Pancreas (tissue), 10 donors: ENCODE measurements at regions not wholly inside any gene's neighbourhood (a gene's known extent, or its start where the extent isn't known, plus 50 kb on each side); places are given as distances from the start of the nearest gene placed in this dataset.

Source experiments
- ATAC-seq, 4 donors: fragments of 200-7000 bp; cut with Tn5 transposase; one replicate each; pipeline versions ENCODE4 v1.8.0 to v1.9.1; 2020; ENCODE audit warnings: mild to moderate bottlenecking in 4 of 4, moderate library complexity in 4 of 4
- DNase-seq, 6 donors: peaks; one replicate each; pipeline ENCODE4 v3.0.0-alpha.2; 2020
- FAIRE-seq: peaks from 2 replicates; lab custom pipeline; 2012; peaks lifted over from hg19 to GRCh38; lab: Jason Lieb, UNC
- H3K27ac ChIP-seq, 4 donors: fragments of 200-600 bp; sonication (generic); 1 replicate in 3 of 4; 2 replicates in 1 of 4; pipeline versions ENCODE4 v1.5.0 to v1.8.0; 2020
- H3K27me3 ChIP-seq, 4 donors: fragments of 200-600 bp; one replicate each; pipeline ENCODE4 v1.8.0; 2021
- H3K36me3 ChIP-seq, 3 donors: fragments of 200-600 bp; sonication (generic) in 1 of 3; one replicate each; pipeline versions ENCODE4 v1.5.0 to v1.8.0; 2020 to 2021
- H3K4me1 ChIP-seq, 3 donors: fragments of 200-600 bp; one replicate each; pipeline ENCODE4 v1.8.0; 2021
- H3K4me3 ChIP-seq, 4 donors: fragments of 200-600 bp; sonication (generic) in 2 of 4; one replicate each; pipeline versions ENCODE4 v1.5.0 to v1.8.0; 2020 to 2021
- H3K9me3 ChIP-seq, 4 donors: fragments of 200-600 bp; one replicate each; pipeline ENCODE4 v1.8.0; 2021
- WGBS, 2 donors: extraction: QIAGEN DNeasy Blood & Tissue Kit; methylation state at CpG; one replicate each; pipeline ENCODE4 v1.1.7; 2013; 5-methylcytosine and 5-hydroxymethylcytosine counted together
- intact Hi-C, 3 donors: fragments of 100-400 bp; cut with DNase I; formaldehyde crosslinking; loops; one replicate each; pipeline versions ENCODE4 v1.11.1 to v1.14.2; 2022
- TF ChIP-seq, protein P1 (sequence below), 4 donors: fragments of 200-600 bp; sonication (generic) in 3 of 4; IDR thresholded peaks; one replicate each; pipeline versions ENCODE4 v1.5.0 to v1.8.0; 2021; ENCODE audit warnings: antibody characterized with exemption in 4 of 4
- donor health status: healthy with polysubstance abuse.
- donor health status: DM: no; HTN: no; CAD: no; lungs with moderate emphysema.
- donor health status: DM: no; HTN: no; CAD: no.
- donor health status: control.
- donor health status: control.
- donor health status: Bipolar disorder and iron deficiency.
- donor health status: DM: yes; HTN: yes; CAD: no.
- donor health status: DM: no; HTN: no; CAD: no.
- donor health status: DM: no; HTN: no; CAD: no.
- donor health status: DM: yes; HTN: yes; CAD: no.

DNA sequence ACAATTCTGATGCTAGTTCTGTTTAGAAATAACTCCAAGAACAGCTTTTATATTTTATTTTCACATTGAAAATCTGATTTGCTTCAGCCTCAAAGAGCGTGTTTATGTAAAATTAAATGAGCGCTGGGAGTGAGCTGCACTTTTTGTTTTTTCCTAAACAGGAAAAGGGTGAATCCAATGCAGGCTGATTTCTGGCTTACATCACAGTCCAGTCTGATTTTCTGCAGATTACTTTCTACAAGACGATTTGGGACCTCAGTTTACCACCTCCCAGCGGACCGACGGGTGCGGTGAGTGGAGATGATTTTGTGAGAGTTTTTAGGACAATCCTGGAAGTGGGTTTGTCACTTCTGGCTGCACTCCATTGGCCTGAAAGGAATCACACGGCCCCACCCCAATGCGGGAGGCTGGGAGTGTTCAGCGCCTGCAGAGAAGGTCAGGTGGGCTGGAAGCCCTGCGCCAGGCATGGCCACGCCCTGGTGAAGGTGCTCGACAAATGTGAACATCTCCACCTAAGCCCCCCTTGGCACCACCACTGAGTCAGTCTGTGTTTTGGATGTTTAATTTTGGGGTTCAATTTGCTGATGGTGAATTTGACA lies 90.1 kb downstream of the ANKRD10 start:
- Histone ChIP-seq H3K27ac (no peak overlapping the region), H3K9me3 (no peaks in the 10 kb centered on the region), H3K36me3 (no peaks in the 10 kb centered on the region), H3K27me3 (no peaks in the 10 kb centered on the region), H3K4me1 (no peaks in the 10 kb centered on the region), H3K4me3 (no peak overlapping the region)
- TF ChIP-seq, protein P1, sequence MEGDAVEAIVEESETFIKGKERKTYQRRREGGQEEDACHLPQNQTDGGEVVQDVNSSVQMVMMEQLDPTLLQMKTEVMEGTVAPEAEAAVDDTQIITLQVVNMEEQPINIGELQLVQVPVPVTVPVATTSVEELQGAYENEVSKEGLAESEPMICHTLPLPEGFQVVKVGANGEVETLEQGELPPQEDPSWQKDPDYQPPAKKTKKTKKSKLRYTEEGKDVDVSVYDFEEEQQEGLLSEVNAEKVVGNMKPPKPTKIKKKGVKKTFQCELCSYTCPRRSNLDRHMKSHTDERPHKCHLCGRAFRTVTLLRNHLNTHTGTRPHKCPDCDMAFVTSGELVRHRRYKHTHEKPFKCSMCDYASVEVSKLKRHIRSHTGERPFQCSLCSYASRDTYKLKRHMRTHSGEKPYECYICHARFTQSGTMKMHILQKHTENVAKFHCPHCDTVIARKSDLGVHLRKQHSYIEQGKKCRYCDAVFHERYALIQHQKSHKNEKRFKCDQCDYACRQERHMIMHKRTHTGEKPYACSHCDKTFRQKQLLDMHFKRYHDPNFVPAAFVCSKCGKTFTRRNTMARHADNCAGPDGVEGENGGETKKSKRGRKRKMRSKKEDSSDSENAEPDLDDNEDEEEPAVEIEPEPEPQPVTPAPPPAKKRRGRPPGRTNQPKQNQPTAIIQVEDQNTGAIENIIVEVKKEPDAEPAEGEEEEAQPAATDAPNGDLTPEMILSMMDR (IDR thresholded peaks at IDR 0.05): no peak
- FAIRE-seq (no peak), ATAC-seq (no peak), DNase-seq (no peak)
- WGBS, 2 donors: 75 to 86% methylated on average over 13 of the region's 13 CpGs
- intact Hi-C loops: loop anchor here in 1 of 3 donors (5.0 kb wide), 1 partner anchor 228 kb away; no protein-coding TSS in a partner anchor

DNA sequence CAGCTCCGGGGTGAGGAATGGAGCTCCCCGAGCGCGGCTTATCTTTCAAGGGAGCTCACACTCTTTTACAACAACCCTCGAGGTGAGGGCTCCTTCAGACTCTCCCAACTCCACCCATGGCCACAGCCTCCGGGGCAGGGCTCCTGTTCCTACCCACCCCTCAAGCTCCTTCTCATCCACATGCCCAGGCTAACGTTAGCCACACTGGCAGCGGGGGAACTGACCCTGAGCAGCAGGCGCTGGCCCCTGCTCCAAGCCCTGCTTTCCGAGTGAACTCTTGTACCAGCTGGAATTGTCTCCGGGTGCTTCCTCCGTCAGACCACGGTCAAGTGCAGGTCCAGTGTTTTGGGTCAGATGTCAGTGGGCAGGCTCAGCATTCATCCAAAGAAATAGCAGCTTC lies 89.4 kb downstream of the ANKRD10 start:
- Histone ChIP-seq H3K4me1 (no peaks in the 10 kb centered on the region), H3K27me3 (no peaks in the 10 kb centered on the region), H3K4me3 (no peak overlapping the region), H3K9me3 (no peaks in the 10 kb centered on the region), H3K36me3 (no peaks in the 10 kb centered on the region), H3K27ac (no peak overlapping the region)
- ATAC-seq: no peak
- FAIRE-seq: no peak
- intact Hi-C loops: no loop called here
- DNase-seq: peak in 1 of 6 donors; percentile 49
- TF ChIP-seq, protein P1 (IDR thresholded peaks at IDR 0.05): no peak
- WGBS, 2 donors: 67 to 74% methylated on average over 13 of the region's 13 CpGs

DNA sequence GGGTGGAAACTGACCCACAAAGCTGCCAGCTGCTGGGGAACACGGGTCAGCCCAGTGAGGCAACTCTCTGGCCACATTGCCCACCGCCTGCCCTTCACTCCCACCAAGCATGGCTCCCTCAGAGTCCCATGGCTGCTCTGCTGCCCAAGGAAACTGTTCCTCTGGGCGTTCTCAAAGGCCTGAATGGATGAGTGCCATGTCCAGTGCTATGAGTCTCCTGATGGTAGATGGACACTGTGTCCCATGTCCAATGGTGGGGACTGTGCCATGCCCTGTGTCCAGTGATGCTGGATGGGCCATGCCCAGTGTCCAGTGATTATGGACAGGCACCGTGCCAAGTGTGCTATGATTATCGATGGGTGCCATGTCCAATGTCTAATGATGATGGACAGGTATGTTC lies 88.8 kb downstream of the ANKRD10 start:
- intact Hi-C loops: no loop called here
- no peaks in the 10 kb centered on the region for H3K27me3 ChIP-seq
- DNase-seq (no peak), FAIRE-seq (no peak), ATAC-seq (no peak)
- H3K27ac ChIP-seq: no peak overlapping the region
- no peaks in the 10 kb centered on the region for H3K36me3 ChIP-seq
- H3K9me3 ChIP-seq: no peaks in the 10 kb centered on the region
- no peak overlapping the region for H3K4me3 ChIP-seq
- H3K4me1 ChIP-seq: no peaks in the 10 kb centered on the region
- TF ChIP-seq, protein P1 (IDR thresholded peaks at IDR 0.05): no peak
- WGBS, 2 donors: 81 to 87% methylated on average over 5 of the region's 5 CpGs

DNA sequence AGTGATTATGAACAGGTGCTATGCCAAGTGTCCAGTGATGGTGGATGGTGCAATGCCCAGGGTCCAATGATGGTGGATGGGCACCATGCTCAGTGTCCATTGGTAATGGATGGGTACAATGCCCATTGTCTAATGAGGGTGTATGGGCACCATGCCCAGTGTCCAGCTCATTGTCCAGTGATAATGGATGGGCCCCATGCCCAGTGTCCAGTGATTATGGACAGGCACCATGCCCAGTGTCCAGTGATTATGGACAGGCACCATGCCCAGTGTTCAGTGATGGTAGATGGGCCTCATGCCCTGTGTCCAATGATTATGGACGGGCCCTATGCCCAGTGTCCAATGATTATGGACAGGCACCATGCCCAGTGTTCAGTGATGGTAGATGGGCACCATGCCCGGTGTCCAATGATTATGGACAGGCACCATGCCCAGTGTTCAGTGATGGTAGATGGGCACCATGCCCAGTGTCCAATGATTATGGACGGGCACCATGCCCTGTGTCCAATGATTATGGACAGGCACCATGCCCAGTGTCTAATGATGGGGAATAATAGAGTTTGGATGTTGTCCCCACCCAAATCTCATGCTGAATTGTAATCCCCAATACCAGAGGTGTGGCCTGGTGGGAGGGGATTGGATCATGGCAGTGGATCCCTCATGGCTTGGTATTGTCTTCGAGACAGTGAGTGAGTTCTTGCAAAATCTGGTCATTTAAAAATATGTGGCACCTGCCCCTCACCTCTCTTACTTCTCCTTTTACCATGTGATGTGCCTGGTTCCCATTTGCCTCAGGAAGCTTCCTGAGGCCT lies 87.8 kb downstream of the ANKRD10 start:
- ATAC-seq (peak in 2 of 4 donors; percentile 55 to 70), DNase-seq (peak in 4 of 6 donors; percentile 33 to 64 (median 58)), FAIRE-seq (no peak)
- TF ChIP-seq, protein P1 (IDR thresholded peaks at IDR 0.05): no peak
- H3K9me3 ChIP-seq: no peaks in the 10 kb centered on the region
- intact Hi-C loops: no loop called here
- no peaks in the 10 kb centered on the region for H3K27me3 ChIP-seq
- H3K36me3 ChIP-seq: no peaks in the 10 kb centered on the region
- H3K4me3 ChIP-seq: no peak overlapping the region
- no peak overlapping the region for H3K27ac ChIP-seq
- 31 to 41% methylated on average over 4 of the region's 4 CpGs for WGBS, 2 donors
- H3K4me1 ChIP-seq: no peaks in the 10 kb centered on the region
